A673 (cell line): ENCODE measurements at regions not wholly inside any gene's neighbourhood (a gene's known extent, or its start where the extent isn't known, plus 50 kb on each side); places are given as distances from the start of the nearest gene placed in this dataset.

Experiments used
- CTCF ChIP-seq: fragments of 300-800, 200-600 bp; sonication (generic); conservative IDR thresholded peaks from 2 replicates; pipeline ENCODE4 v1.5.1; 2017; ENCODE audit warnings: low read depth, mild to moderate bottlenecking, antibody characterized with exemption, low read length, moderate library complexity, mixed read lengths
- EZH2 ChIP-seq: fragments of 200-600 bp; sonication (generic); IDR thresholded peaks from 2 replicates; pipeline ENCODE4 v1.6.1; 2017; ENCODE audit warnings: borderline replicate concordance, low read depth, mild to moderate bottlenecking, mixed read lengths, antibody characterized with exemption, low read length; ENCODE audit not compliant: poor library complexity, severe bottlenecking

- TF ChIP-seq CTCF (no peak), EZH2 (no peak)
Observed at GRCh38 chrX:38959736-38960135, 158.5 kb downstream of the MID1IP1 start.
